Lower leg skin (tissue), 3 donors: ENCODE measurements at regions not wholly inside any gene's neighbourhood (a gene's known extent, or its start where the extent isn't known, plus 50 kb on each side); places are given as distances from the start of the nearest gene placed in this dataset.

Source experiments
- POLR2A ChIP-seq, 2 donors: fragments of 450-650 bp; IDR thresholded peaks; one replicate each; pipeline ENCODE4 v1.6.1; 2016 to 2017; ENCODE audit warnings: antibody characterized with exemption in 2 of 2, mild to moderate bottlenecking in 1 of 2, moderate library complexity in 1 of 2
- TF ChIP-seq, protein P1 (sequence below), 3 donors: fragments of 450-650 bp; IDR thresholded peaks; one replicate each; pipeline ENCODE4 v1.5.1; 2016; ENCODE audit warnings: antibody characterized with exemption in 3 of 3, mild to moderate bottlenecking in 3 of 3, moderate library complexity in 2 of 3

DNA sequence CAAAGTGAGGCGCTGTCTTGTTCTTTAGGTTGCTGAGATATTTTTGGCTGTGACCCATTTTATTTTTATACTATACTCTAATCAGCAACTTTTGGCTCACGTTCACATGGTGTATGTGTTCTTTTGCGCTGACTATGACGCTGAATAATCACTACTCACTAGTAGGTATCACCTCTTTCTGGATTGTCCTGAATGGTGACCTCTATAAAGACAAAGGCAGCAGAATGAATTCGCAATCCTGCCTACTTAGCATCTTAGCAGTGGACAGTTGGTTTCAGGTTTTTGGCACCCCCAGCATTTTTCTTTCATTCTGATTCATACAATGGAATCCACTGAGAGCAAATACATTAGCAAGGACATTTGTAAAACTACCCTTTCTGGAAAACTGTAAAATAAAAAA, 351.3 kb downstream of the JRKL start:
- TF ChIP-seq, protein P1, sequence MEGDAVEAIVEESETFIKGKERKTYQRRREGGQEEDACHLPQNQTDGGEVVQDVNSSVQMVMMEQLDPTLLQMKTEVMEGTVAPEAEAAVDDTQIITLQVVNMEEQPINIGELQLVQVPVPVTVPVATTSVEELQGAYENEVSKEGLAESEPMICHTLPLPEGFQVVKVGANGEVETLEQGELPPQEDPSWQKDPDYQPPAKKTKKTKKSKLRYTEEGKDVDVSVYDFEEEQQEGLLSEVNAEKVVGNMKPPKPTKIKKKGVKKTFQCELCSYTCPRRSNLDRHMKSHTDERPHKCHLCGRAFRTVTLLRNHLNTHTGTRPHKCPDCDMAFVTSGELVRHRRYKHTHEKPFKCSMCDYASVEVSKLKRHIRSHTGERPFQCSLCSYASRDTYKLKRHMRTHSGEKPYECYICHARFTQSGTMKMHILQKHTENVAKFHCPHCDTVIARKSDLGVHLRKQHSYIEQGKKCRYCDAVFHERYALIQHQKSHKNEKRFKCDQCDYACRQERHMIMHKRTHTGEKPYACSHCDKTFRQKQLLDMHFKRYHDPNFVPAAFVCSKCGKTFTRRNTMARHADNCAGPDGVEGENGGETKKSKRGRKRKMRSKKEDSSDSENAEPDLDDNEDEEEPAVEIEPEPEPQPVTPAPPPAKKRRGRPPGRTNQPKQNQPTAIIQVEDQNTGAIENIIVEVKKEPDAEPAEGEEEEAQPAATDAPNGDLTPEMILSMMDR (IDR thresholded peaks at IDR 0.05), result no peak
- no peak for TF ChIP-seq POLR2A (IDR thresholded peaks at IDR 0.05)
